ENCODE measurements at regions not wholly inside any gene's neighbourhood (a gene's known extent, or its start where the extent isn't known, plus 50 kb on each side); places are given as distances from the start of the nearest gene placed in this dataset.

GRCh38 chr6:87793315-87793714 is 91.3 kb upstream of the AKIRIN2 start:
- no peak overlapping the region for H3K4me2 ChIP-seq (ENCODE audit: low read length)
- H3K79me2 ChIP-seq = no peaks in the 10 kb centered on the region
- H3K36me3 ChIP-seq (ENCODE audit: control insufficient read depth, insufficient read depth, low read length) = no peaks in the 10 kb centered on the region
- no peak overlapping the region for H3K4me3 ChIP-seq (ENCODE audit: low read depth, low read length)
- no peak overlapping the region for H3K9ac ChIP-seq
- H2AFZ ChIP-seq = no peak overlapping the region
- no peak for TF ChIP-seq CTCF (IDR thresholded peaks at IDR 0.05)
- H3K27me3 ChIP-seq (ENCODE audit: control insufficient read depth, insufficient read depth, low read length) = no peaks in the 10 kb centered on the region
- H3K4me1 ChIP-seq = no peaks in the 10 kb centered on the region
- no peaks in the 10 kb centered on the region for H3K9me3 ChIP-seq (ENCODE audit: control insufficient read depth, low read length)
- no peak overlapping the region for H3K27ac ChIP-seq

GRCh38 chr6:87791982-87792381 is 89.9 kb upstream of the AKIRIN2 start:
- no peaks in the 10 kb centered on the region for H3K79me2 ChIP-seq

GRCh38 chr6:87791485-87791884 is 89.5 kb upstream of the AKIRIN2 start:
- no peak overlapping the region for H3K9ac ChIP-seq
- H3K4me2 ChIP-seq (ENCODE audit: low read length) = no peak overlapping the region
- no peak overlapping the region for H2AFZ ChIP-seq
- no peak for TF ChIP-seq CTCF (IDR thresholded peaks at IDR 0.05)
- no peaks in the 10 kb centered on the region for H3K27me3 ChIP-seq (ENCODE audit: control insufficient read depth, insufficient read depth, low read length)
- no peaks in the 10 kb centered on the region for H3K9me3 ChIP-seq (ENCODE audit: control insufficient read depth, low read length)
- H3K36me3 ChIP-seq (ENCODE audit: control insufficient read depth, insufficient read depth, low read length) = no peaks in the 10 kb centered on the region
- no peaks in the 10 kb centered on the region for H3K4me1 ChIP-seq
- H3K27ac ChIP-seq = no peak overlapping the region
- no peaks in the 10 kb centered on the region for H3K79me2 ChIP-seq
- no peak overlapping the region for H3K4me3 ChIP-seq (ENCODE audit: low read depth, low read length)

More at GRCh38 chr6:87791982-87792381, 89.9 kb upstream of the AKIRIN2 start:
- no peaks in the 10 kb centered on the region for H3K4me1 ChIP-seq
- H3K27ac ChIP-seq = no peak overlapping the region
- no peaks in the 10 kb centered on the region for H3K9me3 ChIP-seq (ENCODE audit: control insufficient read depth, low read length)
- H3K27me3 ChIP-seq (ENCODE audit: control insufficient read depth, insufficient read depth, low read length) = no peaks in the 10 kb centered on the region
- no peaks in the 10 kb centered on the region for H3K36me3 ChIP-seq (ENCODE audit: control insufficient read depth, insufficient read depth, low read length)
- no peak for TF ChIP-seq CTCF (IDR thresholded peaks at IDR 0.05)
- no peak overlapping the region for H2AFZ ChIP-seq
- H3K9ac ChIP-seq = no peak overlapping the region
- no peak overlapping the region for H3K4me3 ChIP-seq (ENCODE audit: low read depth, low read length)
- H3K4me2 ChIP-seq (ENCODE audit: low read length) = no peak overlapping the region

- Histone ChIP-seq H3K4me3 (ENCODE audit: low read depth, low read length) (no peak overlapping the region), H3K79me2 (no peaks in the 10 kb centered on the region), H3K36me3 (ENCODE audit: control insufficient read depth, insufficient read depth, low read length) (no peaks in the 10 kb centered on the region), H3K27me3 (ENCODE audit: control insufficient read depth, insufficient read depth, low read length) (no peaks in the 10 kb centered on the region), H3K27ac (no peak overlapping the region), H2AFZ (no peak overlapping the region), H3K9ac (no peak overlapping the region), H3K4me1 (no peaks in the 10 kb centered on the region), H3K9me3 (ENCODE audit: control insufficient read depth, low read length) (no peaks in the 10 kb centered on the region), H3K4me2 (ENCODE audit: low read length) (no peak overlapping the region)
- TF ChIP-seq CTCF (IDR thresholded peaks at IDR 0.05) = no peak
Observed at GRCh38 chr6:87791029-87791428, 89.0 kb upstream of the AKIRIN2 start.

GRCh38 chr6:87789900-87790290 is 87.9 kb upstream of the AKIRIN2 start:
- Histone ChIP-seq H3K36me3 (ENCODE audit: control insufficient read depth, insufficient read depth, low read length) (no peaks in the 10 kb centered on the region), H3K27me3 (ENCODE audit: control insufficient read depth, insufficient read depth, low read length) (no peaks in the 10 kb centered on the region), H3K4me3 (ENCODE audit: low read depth, low read length) (no peak overlapping the region), H3K79me2 (no peaks in the 10 kb centered on the region), H2AFZ (no peak overlapping the region), H3K9me3 (ENCODE audit: control insufficient read depth, low read length) (no peaks in the 10 kb centered on the region), H3K4me1 (no peaks in the 10 kb centered on the region), H3K27ac (no peak overlapping the region), H3K4me2 (ENCODE audit: low read length) (no peak overlapping the region), H3K9ac (no peak overlapping the region)
- TF ChIP-seq CTCF (IDR thresholded peaks at IDR 0.05) = no peak
